ENCODE measurements at regions not wholly inside any gene's neighbourhood (a gene's known extent, or its start where the extent isn't known, plus 50 kb on each side); places are given as distances from the start of the nearest gene placed in this dataset.
"Not testable (repeated sequence)": the region's sequence is repeated elsewhere in the genome, so short reads cannot be mapped to it uniquely, and the experiment has no call there.

GRCh38 chr20:1757606-1758512 is 100.3 kb upstream of the SIRPG start:
- DNase-seq: peak in 2 of 51 donors; percentile 14 to 20

- DNase-seq: no peak
Observed at GRCh38 chr20:1757072-1757471, 99.5 kb upstream of the SIRPG start.

- no peak for DNase-seq
Observed at GRCh38 chr20:1754749-1755148, 97.2 kb upstream of the SIRPG start.

GRCh38 chr20:1754306-1754705 is 96.7 kb upstream of the SIRPG start:
- DNase-seq: no peak

- no peak for DNase-seq
Observed at GRCh38 chr20:1752045-1752444, 94.5 kb upstream of the SIRPG start.

GRCh38 chr20:1748777-1749176 is 91.2 kb upstream of the SIRPG start:
- DNase-seq: no peak

- DNase-seq: no peak
Observed at GRCh38 chr20:1747953-1748577, 90.5 kb upstream of the SIRPG start.

- not testable (repeated sequence) for DNase-seq
Observed at GRCh38 chr20:1742049-1742434, 84.5 kb upstream of the SIRPG start.

GRCh38 chr20:1741309-1742048 is 83.9 kb upstream of the SIRPG start:
- no peak for DNase-seq

GRCh38 chr20:1737134-1737533 is 79.6 kb upstream of the SIRPG start:
- no peak for DNase-seq

- no peak for DNase-seq
Observed at GRCh38 chr20:1735417-1736089, 78.0 kb upstream of the SIRPG start.

- DNase-seq: peak in 10 of 51 donors; percentile 1 to 21 (median 11)
Observed at GRCh38 chr20:1734269-1734858, 76.8 kb upstream of the SIRPG start.

GRCh38 chr20:1731828-1732375 is 74.3 kb upstream of the SIRPG start:
- not testable (repeated sequence) for DNase-seq

GRCh38 chr20:1730981-1731711 is 73.6 kb upstream of the SIRPG start:
- DNase-seq: not testable (repeated sequence)

- DNase-seq: not testable (repeated sequence)
Observed at GRCh38 chr20:1727303-1727702, 69.7 kb upstream of the SIRPG start.

- no peak for DNase-seq
Observed at GRCh38 chr20:1724901-1725300, 67.3 kb upstream of the SIRPG start.

GRCh38 chr20:1722513-1723050 is 65.0 kb upstream of the SIRPG start:
- no peak for DNase-seq

GRCh38 chr20:1721687-1722512 is 64.3 kb upstream of the SIRPG start:
- no peak for DNase-seq

Data from hypothalamus (tissue), 51 donors.